ENCODE measurements at regions not wholly inside any gene's neighbourhood (a gene's known extent, or its start where the extent isn't known, plus 50 kb on each side); places are given as distances from the start of the nearest gene placed in this dataset.

GRCh38 chr1:208997726-208998312 is 585.7 kb upstream of the CAMK1G start:
- Histone ChIP-seq H3K4me1 (ENCODE audit: control insufficient read depth in 1 of 2, insufficient read depth in 2 of 2, low read length in 2 of 2) (no peaks in the 10 kb centered on the region), H3K27me3 (ENCODE audit: control insufficient read depth in 2 of 2, insufficient read depth in 2 of 2, low read length in 2 of 2) (no peaks in the 10 kb centered on the region), H3K36me3 (replicated peaks in 1 of 2; ENCODE audit: control insufficient read depth in 1 of 2, insufficient read depth in 2 of 2, low read length in 2 of 2) (no peaks in the 10 kb centered on the region), H3K4me2 (replicated peaks; ENCODE audit: extremely low read depth, low read length, poor library complexity, severe bottlenecking) (no peak overlapping the region), H3K27ac (ENCODE audit: low read depth in 1 of 2, low read length in 2 of 2) (no peak overlapping the region), H3K9ac (ENCODE audit: insufficient read depth, low read length, poor library complexity, severe bottlenecking) (no peak overlapping the region), H2AFZ (ENCODE audit: insufficient read depth, low read depth, low read length, poor library complexity, severe bottlenecking) (no peak overlapping the region), H3K9me3 (replicated peaks in 1 of 2; ENCODE audit: control insufficient read depth in 1 of 2, insufficient read depth in 1 of 2, low read length in 2 of 2) (no peaks in the 10 kb centered on the region), H3K4me3 (replicated peaks in 1 of 3; ENCODE audit: low read depth in 2 of 3, low read length in 3 of 3) (no peak overlapping the region), H3K79me2 (ENCODE audit: insufficient read depth, low read length) (no peaks in the 10 kb centered on the region), H4K20me1 (ENCODE audit: insufficient read depth, low read length) (no peaks in the 10 kb centered on the region)
- Mint-ChIP-seq H3K4me3 (no peak overlapping the region), H3K27ac (no peak overlapping the region), H3K4me1 (no peaks in the 10 kb centered on the region), H3K9me3 (peaks cover 0 to 8% (median 2%) of the 10 kb centered on the region in 7 donors), H3K27me3 (ENCODE audit: low read depth in 3 of 3) (peaks cover 0 to 2% (median 1%) of the 10 kb centered on the region in 3 donors), H3K36me3 (no peaks in the 10 kb centered on the region)
- intact Hi-C loops (cut with micrococcal nuclease), result no loop called here
- TF ChIP-seq, protein P1, sequence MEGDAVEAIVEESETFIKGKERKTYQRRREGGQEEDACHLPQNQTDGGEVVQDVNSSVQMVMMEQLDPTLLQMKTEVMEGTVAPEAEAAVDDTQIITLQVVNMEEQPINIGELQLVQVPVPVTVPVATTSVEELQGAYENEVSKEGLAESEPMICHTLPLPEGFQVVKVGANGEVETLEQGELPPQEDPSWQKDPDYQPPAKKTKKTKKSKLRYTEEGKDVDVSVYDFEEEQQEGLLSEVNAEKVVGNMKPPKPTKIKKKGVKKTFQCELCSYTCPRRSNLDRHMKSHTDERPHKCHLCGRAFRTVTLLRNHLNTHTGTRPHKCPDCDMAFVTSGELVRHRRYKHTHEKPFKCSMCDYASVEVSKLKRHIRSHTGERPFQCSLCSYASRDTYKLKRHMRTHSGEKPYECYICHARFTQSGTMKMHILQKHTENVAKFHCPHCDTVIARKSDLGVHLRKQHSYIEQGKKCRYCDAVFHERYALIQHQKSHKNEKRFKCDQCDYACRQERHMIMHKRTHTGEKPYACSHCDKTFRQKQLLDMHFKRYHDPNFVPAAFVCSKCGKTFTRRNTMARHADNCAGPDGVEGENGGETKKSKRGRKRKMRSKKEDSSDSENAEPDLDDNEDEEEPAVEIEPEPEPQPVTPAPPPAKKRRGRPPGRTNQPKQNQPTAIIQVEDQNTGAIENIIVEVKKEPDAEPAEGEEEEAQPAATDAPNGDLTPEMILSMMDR (IDR thresholded peaks at IDR 0.05), result no peak
- no peak for DNase-seq
- WGBS (ENCODE audit: insufficient coverage), result no CpG with 5 or more reads among the region's 2 CpGs

- H3K4me3 ChIP-seq (replicated peaks in 1 of 3; ENCODE audit: low read depth in 2 of 3, low read length in 3 of 3), result no peak overlapping the region
- no peaks in the 10 kb centered on the region for H3K9me3 ChIP-seq (replicated peaks in 1 of 2; ENCODE audit: control insufficient read depth in 1 of 2, insufficient read depth in 1 of 2, low read length in 2 of 2)
- Mint-ChIP-seq H3K36me3 (no peaks in the 10 kb centered on the region), H3K4me1 (no peaks in the 10 kb centered on the region), H3K9me3 (peaks cover 0 to 9% (median 2%) of the 10 kb centered on the region in 7 donors), H3K27me3 (ENCODE audit: low read depth in 3 of 3) (peaks cover 0 to 4% (median 0%) of the 10 kb centered on the region in 3 donors), H3K27ac (no peak overlapping the region), H3K4me3 (no peak overlapping the region)
- no peak overlapping the region for H3K27ac ChIP-seq (ENCODE audit: low read depth in 1 of 2, low read length in 2 of 2)
- intact Hi-C loops (cut with micrococcal nuclease), result loop anchor here in 1 of 2 donors (10.0 kb wide), 1 partner anchor 316 kb away; no protein-coding TSS in a partner anchor
- H3K4me2 ChIP-seq (replicated peaks; ENCODE audit: extremely low read depth, low read length, poor library complexity, severe bottlenecking), result no peak overlapping the region
- no peaks in the 10 kb centered on the region for H3K27me3 ChIP-seq (ENCODE audit: control insufficient read depth in 2 of 2, insufficient read depth in 2 of 2, low read length in 2 of 2)
- H3K79me2 ChIP-seq (ENCODE audit: insufficient read depth, low read length), result no peaks in the 10 kb centered on the region
- TF ChIP-seq, protein P1 (IDR thresholded peaks at IDR 0.05), result no peak
- H2AFZ ChIP-seq (ENCODE audit: insufficient read depth, low read depth, low read length, poor library complexity, severe bottlenecking), result no peak overlapping the region
- DNase-seq, result no peak
- H4K20me1 ChIP-seq (ENCODE audit: insufficient read depth, low read length), result no peaks in the 10 kb centered on the region
- H3K4me1 ChIP-seq (ENCODE audit: control insufficient read depth in 1 of 2, insufficient read depth in 2 of 2, low read length in 2 of 2), result no peaks in the 10 kb centered on the region
- H3K9ac ChIP-seq (ENCODE audit: insufficient read depth, low read length, poor library complexity, severe bottlenecking), result no peak overlapping the region
- no peaks in the 10 kb centered on the region for H3K36me3 ChIP-seq (replicated peaks in 1 of 2; ENCODE audit: control insufficient read depth in 1 of 2, insufficient read depth in 2 of 2, low read length in 2 of 2)
- WGBS (ENCODE audit: insufficient coverage), result no CpG with 5 or more reads among the region's 1 CpG
These were observed 574.9 kb upstream of the CAMK1G start for GRCh38 chr1:209008586-209008985.
